ENCODE measurements at regions not wholly inside any gene's neighbourhood (a gene's known extent, or its start where the extent isn't known, plus 50 kb on each side); places are given as distances from the start of the nearest gene placed in this dataset.

GRCh38 chr11:71334191-71334590 lies 81.8 kb upstream of the SHANK2 start:
- no peaks in the 10 kb centered on the region for H3K36me3 ChIP-seq
- no peak overlapping the region for H3K27ac ChIP-seq
- TF ChIP-seq POLR2A (IDR thresholded peaks at IDR 0.05): no peak
- no peak for TF ChIP-seq CTCF (IDR thresholded peaks at IDR 0.05)
- no peaks in the 10 kb centered on the region for H3K9me3 ChIP-seq
- no peak overlapping the region for H3K4me3 ChIP-seq (replicated peaks in 1 of 3)
- intact Hi-C loops (cut with DNase I): no loop called here
- no peak for DNase-seq
- H3K27me3 ChIP-seq: no peaks in the 10 kb centered on the region
- WGBS, 2 donors: 100% methylated on average over 1 of the region's 1 CpG; no CpG with 5 or more reads in 1 of the 2 donors
- H3K4me1 ChIP-seq: no peaks in the 10 kb centered on the region

- Histone ChIP-seq H3K4me3 (replicated peaks in 1 of 3) (no peak overlapping the region), H3K9me3 (no peaks in the 10 kb centered on the region), H3K27ac (no peak overlapping the region), H3K36me3 (no peaks in the 10 kb centered on the region), H3K4me1 (no peaks in the 10 kb centered on the region), H3K27me3 (no peaks in the 10 kb centered on the region)
- TF ChIP-seq POLR2A (IDR thresholded peaks at IDR 0.05): no peak
- no peak for TF ChIP-seq CTCF (IDR thresholded peaks at IDR 0.05)
- no peak for DNase-seq
- 75 to 76% methylated on average over 6 of the region's 6 CpGs for WGBS, 2 donors
- intact Hi-C loops (cut with DNase I): no loop called here
Observed at GRCh38 chr11:71333473-71333872, 81.1 kb upstream of the SHANK2 start.

GRCh38 chr11:71332447-71332846 lies 80.1 kb upstream of the SHANK2 start:
- no peak for DNase-seq
- H3K9me3 ChIP-seq: no peaks in the 10 kb centered on the region
- TF ChIP-seq POLR2A (IDR thresholded peaks at IDR 0.05) (no peak), CTCF (IDR thresholded peaks at IDR 0.05) (no peak)
- WGBS, 2 donors: 95 to 98% methylated on average over 5 of the region's 5 CpGs
- intact Hi-C loops (cut with DNase I): no loop called here
- H3K27me3 ChIP-seq: no peaks in the 10 kb centered on the region
- H3K27ac ChIP-seq: no peak overlapping the region
- no peaks in the 10 kb centered on the region for H3K4me1 ChIP-seq
- H3K36me3 ChIP-seq: no peaks in the 10 kb centered on the region
- no peak overlapping the region for H3K4me3 ChIP-seq (replicated peaks in 1 of 3)

GRCh38 chr11:71332046-71332445 lies 79.7 kb upstream of the SHANK2 start:
- intact Hi-C loops (cut with DNase I): no loop called here
- Histone ChIP-seq H3K27ac (no peak overlapping the region), H3K36me3 (no peaks in the 10 kb centered on the region), H3K4me3 (replicated peaks in 1 of 3) (no peak overlapping the region), H3K27me3 (no peaks in the 10 kb centered on the region), H3K4me1 (no peaks in the 10 kb centered on the region), H3K9me3 (no peaks in the 10 kb centered on the region)
- DNase-seq: no peak
- TF ChIP-seq CTCF (IDR thresholded peaks at IDR 0.05): no peak
- no peak for TF ChIP-seq POLR2A (IDR thresholded peaks at IDR 0.05)
- 93 to 100% methylated on average over 3 of the region's 3 CpGs for WGBS, 2 donors

GRCh38 chr11:71331631-71332030 lies 79.3 kb upstream of the SHANK2 start:
- Histone ChIP-seq H3K27ac (no peak overlapping the region), H3K4me3 (replicated peaks in 1 of 3) (no peak overlapping the region), H3K4me1 (no peaks in the 10 kb centered on the region), H3K27me3 (no peaks in the 10 kb centered on the region), H3K36me3 (no peaks in the 10 kb centered on the region), H3K9me3 (no peaks in the 10 kb centered on the region)
- no peak for TF ChIP-seq CTCF (IDR thresholded peaks at IDR 0.05)
- TF ChIP-seq POLR2A (IDR thresholded peaks at IDR 0.05): no peak
- intact Hi-C loops (cut with DNase I): no loop called here
- WGBS, 2 donors: 70 to 87% methylated on average over 3 of the region's 3 CpGs
- DNase-seq: no peak
